HG03378 (cell line): ENCODE measurements at regions not wholly inside any gene's neighbourhood (a gene's known extent, or its start where the extent isn't known, plus 50 kb on each side); places are given as distances from the start of the nearest gene placed in this dataset.
A peak's percentile ranks its signal among the peaks of the same experiment; 100 is the strongest.
"Not testable (repeated sequence)": the region's sequence is repeated elsewhere in the genome, so short reads cannot be mapped to it uniquely, and the experiment has no call there.

Experiments used
- ATAC-seq: cut with Tn5 transposase; IDR thresholded peaks from one replicate; pipeline ENCODE4 v1.9.1; 2021; ENCODE audit warnings: mild to moderate bottlenecking, moderate library complexity; ENCODE audit not compliant: unreplicated experiment

DNA sequence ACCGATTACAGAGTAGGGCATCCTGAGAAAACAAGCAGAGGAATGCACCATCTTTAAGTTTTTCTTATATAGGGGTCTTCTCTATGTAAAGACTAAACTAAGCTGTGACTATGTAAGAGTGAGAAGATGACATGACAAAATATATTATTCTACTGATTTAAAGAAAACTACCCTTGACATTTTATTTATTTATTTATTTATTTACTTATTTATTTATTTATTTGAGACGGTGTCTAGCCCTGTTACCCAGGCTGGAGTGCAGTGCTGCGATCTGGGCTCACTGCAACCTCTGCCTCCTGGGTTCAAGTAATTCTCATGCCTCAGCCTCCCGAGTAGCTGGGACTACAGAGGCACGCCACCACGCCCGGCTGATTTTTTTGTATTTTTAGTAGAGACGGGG is 320.4 kb upstream of the SASH1 start:
- not testable (repeated sequence) for ATAC-seq

DNA sequence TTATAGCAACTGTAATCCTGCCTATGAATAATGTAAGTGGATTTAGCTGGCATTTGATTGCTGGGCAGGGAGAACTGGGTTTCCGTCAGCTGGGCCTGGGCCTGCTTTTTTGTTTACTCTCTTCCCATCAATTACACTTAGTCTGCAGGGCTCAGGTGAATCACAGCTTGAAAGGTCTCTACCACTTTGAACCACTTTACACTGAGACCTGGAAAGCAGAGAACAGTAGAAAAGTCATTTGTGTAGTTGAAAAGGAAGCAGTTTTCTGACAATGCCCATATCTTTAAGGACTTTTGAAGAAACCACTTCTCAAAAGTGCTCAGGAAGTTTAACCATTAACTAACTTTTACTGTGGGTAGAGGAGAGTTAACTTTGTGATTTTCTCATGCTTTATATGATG is 315.4 kb upstream of the SASH1 start:
- no peak for ATAC-seq

DNA sequence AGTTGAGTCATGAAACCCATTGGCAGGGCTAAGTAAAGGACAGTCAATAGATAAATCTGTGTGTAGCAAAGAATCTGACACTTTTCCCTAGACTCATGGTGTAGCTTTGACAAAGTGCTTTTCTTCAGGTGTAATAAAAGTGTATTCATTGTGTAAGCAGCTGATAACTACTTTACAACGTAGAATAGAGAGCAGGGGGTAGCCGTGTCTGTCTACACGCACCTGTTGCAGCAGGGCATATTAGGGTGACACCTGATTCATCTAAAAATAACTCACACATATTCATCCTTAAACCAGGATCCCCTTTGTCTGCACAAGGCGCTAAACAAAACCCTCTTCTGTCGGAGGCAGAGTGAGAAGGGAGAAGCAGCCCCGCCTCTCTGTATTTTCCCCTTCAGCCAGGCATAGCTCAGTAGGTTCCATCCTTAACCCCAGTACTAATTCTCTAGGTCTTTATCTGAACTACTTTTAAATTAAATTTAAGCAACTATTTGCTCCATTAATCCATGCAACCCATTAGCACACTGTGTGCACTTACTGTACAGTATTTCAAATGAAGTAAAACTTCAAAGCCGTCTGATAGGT is 306.7 kb upstream of the SASH1 start:
- no peak for ATAC-seq

DNA sequence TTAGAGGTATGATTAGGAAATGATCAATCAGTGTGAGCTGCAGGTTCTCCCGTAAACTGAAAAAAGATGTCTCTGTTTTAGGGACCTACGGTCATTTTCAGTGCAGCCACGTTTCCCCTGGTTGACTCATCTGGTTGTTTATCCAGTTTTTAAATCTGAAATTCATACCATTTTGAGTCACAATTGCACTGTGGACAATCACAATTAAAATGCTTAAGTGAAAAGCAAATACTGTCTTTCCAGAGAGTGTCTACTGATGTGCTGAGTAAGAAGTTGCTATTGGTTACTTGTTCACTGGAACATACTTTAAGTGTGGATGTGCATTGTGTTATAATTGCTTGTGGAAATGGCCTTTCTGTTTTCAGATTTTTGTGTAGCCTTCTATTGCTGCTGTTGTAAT is 305.1 kb upstream of the SASH1 start:
- no peak for ATAC-seq

DNA sequence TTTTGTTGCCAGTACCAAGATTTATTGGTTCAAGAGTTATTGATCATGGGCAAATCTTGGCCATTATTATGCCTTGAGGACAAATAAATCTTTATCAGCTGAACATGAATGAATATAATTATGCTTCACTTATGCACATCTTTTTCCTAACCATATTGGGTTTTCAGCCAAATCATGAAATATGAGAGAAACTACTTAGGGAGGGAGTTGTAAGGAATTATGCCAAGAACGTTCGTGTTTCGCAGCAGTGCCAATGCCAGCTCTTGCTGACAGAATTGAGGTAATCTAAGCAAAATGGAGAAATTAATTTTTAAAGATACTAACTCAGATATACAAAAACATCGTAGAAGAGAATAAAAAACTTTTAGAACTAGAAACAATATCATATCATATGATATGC is 301.1 kb upstream of the SASH1 start:
- ATAC-seq, result no peak

DNA sequence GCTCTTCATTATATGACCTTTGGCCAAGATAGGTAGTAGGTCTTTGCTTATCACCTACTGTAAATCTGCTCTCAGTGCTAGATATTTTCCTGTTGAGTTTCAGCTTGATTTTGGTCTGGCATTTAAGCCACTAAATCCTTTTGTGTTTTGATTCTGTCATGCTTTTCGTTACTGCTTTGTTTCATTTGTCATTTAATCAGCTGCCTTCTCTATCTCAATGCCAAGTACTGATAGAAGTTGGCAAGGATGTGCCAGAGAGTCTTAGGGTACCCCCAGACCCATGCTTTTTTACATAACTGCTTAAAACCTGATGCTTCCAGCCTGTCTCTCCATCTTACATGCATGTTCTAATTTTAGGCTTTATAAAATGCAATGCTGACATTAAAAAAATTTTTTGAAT is 300.1 kb upstream of the SASH1 start:
- ATAC-seq, result no peak

DNA sequence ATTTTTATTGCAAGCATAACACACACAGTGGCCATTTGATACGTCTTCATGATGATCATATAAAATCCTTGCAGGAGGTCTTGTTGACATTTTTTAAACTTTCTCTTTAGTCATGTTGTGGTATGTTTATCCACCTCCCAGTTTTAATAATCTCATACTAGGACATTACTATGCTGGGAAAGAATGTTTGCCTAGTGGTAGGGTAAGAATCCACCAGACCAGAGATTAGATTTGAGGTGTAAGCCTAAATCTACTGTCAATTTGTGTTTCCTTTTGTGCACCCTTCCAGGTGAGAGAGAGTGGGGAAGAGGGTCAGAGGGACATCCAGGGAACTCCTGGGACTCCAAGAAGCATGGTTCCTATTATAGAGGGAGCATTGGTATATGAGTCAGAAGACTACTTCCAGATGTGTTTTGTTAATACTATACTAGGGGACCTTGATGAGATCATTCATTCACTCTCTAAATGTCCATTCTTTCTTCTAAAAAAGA is 298.3 kb upstream of the SASH1 start:
- no peak for ATAC-seq

DNA sequence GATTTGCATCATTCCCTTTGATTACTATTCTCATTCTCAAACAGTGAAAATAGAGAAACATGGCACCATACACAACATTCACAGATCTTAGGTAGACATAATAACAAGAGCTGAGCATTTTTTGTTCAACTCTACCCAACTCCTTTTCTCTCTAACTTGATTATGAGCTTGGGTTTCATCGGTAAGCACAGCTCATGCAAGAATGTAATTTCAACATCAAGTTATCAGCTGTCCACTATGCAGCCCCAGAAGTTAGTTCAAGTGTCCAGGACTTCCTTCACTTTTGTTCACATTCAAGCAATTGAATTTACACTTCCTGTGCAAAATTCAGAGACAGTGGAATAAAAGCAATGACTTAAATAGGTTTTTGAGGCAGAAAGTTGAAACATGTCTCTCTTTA is 297.7 kb upstream of the SASH1 start:
- no peak for ATAC-seq

DNA sequence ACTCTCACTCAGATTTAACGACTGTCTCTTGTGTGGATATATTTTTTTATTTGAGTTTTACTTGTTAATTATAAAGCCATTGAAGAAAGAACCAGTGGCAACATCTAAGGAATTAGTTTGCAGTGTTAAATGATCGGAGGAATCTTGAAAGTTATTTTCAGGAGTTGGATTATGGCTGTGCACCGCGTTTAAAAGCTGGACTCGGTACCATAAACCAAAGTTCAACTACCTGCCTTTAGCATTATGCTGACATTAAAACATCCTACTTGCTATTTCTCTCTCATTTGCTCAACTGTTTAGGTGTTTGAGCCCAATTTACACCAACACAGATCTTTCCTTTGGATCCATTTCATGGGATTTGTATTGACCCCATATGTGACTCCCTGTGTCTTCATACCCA is 289.4 kb upstream of the SASH1 start:
- ATAC-seq, result no peak

DNA sequence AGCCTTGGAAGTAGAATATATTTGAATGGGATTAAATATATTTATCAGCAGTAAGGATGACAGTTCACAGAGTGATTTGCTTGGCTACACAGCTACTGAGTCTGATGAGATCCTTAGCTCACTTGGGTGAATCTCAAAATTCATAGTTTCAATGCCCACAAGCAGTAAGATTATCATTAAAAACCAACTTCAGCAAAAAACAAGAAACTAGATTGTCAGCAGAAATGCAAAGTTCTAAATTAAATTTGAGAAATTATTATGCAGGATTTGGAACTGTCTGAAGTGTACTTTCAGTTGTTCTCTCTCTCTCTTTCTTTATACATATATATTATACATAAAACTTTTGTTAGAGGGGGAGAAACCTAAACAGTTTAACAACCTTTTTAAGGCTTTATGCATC is 288.8 kb upstream of the SASH1 start:
- no peak for ATAC-seq

DNA sequence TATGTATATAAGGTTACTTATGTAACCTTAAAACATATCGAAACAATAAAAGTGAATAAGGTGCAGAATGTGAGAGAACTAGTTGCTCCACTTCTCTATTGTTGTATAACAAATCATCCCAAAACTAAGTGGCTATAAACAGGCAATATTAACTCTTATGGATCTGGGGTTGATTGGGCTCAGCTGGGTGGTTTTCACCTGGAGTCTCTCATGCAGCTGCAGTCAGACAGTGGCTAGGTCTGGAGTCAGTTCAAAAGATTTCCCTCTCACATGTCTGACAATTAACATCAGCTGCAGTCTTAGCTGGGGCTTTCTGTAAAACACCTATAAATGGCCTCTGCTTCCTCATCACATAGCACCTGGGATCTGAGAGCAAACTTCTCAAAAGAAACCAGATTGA is 288.4 kb upstream of the SASH1 start:
- no peak for ATAC-seq

DNA sequence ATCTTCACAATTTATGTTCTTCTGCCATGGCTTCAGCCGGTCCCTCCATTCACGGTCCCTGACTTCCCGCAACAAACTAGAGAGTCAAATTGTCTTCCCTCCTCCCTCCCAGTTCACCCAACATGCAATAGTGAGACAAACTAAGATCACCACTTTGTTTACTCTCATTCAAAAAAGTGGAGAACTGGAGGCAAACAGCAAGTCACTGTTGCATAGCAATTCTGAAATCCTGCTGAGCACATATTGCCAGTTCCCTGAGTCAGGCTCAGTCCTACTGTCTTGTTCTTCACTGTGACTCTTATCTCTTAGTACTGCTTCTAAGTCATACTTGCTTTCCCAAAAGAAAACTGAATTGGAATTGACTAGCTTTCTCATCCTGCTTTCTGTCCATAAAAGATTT is 287.2 kb upstream of the SASH1 start:
- no peak for ATAC-seq

DNA sequence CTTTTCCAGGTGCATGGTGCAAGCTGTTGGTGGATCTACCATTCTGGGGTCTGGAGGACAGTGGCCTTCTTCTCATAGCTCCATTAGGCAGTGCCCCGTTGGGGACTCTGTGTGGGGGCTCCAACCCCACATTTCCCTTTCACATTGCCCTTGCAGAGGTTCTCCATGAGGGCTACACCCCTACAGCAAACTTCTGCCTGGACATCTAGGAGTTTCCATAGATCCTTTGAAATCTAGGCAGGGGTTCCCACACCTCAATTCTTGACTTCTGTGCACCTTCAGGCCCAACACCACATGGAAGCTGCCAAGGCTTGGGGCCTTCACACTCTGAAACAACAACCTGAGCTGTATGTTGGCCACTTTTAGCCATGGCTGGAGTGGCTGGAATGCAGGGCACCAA is 282.8 kb upstream of the SASH1 start:
- ATAC-seq, result no peak

DNA sequence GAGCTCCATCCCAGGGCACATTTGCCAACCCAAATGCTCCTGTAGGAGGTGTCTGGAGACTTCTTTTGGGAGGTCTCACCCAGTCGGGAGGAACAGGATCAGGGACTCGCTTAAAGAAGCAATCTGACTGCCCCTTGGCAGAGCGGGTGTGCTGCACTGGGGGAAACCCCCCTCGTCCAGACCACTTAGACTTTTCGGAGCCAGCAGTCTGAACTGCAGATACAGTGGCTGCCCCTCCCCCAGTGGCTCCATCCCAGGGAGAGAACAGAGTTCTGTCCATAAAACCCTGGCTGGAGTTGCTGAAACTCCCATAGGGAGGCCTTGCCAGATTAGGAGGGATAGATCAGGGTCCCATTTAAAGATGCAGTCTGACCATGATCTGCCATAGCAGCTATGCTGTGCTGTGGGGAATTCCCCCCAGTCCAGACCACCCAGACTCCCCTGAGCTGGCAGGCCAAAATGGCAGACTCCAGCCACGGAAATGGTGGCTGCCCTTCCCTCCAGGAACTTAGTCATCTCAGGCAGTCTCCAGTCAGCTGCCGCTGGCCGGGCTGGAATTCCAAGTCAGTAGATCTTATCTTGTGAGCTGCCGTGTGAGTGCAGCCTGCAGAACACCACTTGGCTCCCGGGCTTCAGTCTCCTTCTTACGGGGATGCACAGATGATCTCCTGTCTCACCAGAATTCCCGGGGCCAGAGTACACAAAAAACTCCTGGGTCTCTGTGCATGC is 278.1 kb upstream of the SASH1 start:
- ATAC-seq, result no peak

DNA sequence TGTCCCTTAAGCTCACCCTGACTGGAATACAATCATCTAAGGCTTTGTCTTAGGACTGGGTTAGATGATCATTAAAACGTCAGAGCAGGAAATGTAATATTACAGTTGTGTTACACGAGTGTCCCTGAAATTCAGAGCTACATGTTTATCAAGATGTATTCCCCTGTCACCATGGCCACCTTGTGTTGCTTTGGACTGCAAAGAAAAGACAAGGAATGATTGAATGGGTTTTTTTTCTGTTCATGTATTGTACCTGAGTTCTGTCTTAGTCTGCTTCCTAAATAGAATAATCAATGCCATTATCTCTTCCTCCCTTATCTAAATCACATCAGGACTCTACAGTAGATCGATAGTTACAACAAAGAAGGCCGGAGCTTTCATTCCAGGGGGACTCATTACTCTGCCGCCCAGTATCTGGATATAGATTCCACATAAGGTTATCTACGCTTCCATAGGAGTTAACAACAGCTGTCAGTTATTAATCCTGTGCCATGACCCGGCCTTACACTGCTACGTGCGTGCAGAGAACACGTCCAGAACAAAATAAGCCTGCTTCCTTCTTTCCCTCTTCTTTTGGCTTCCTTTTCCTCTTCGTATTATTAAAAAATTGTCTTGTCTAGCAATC is 274.1 kb upstream of the SASH1 start:
- ATAC-seq, result no peak

DNA sequence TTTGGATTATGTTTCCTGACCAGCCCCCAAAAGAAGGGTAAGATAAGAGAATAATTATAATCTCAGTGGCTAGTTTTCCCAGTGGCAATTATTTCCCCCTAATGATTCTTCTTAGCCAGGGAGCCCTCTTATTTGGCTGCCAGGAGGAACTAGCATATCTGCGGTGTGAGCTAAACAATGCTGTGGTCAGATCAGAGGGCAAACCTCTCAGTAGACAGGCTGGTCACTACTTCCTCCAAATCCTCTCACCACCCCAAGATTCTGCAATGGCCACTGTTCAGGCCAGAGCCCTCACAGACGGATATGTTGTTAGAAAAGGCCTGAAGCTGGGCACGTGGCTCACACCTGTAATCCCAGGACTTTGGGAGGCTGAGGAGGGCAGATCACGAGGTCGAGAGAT is 273.4 kb upstream of the SASH1 start:
- no peak for ATAC-seq

DNA sequence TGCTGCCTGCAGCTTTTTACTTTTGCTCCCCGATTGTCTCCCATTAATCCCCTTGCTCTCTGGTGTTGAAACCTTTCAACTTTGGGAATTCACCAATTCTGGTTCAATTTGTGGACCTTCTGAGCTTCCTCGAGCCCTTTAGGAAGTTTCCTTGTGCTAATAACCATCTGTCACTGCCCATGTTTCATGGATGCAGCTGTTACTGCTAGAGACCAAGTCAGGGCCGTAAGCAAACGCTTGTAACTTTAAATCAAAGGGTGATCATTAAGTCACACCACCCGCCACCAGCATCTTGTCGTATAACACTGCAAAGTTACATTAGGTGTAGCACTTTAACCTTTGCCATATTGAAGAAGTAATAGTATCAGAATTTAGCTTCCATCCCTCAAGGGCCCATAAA is 268.3 kb upstream of the SASH1 start:
- no peak for ATAC-seq

DNA sequence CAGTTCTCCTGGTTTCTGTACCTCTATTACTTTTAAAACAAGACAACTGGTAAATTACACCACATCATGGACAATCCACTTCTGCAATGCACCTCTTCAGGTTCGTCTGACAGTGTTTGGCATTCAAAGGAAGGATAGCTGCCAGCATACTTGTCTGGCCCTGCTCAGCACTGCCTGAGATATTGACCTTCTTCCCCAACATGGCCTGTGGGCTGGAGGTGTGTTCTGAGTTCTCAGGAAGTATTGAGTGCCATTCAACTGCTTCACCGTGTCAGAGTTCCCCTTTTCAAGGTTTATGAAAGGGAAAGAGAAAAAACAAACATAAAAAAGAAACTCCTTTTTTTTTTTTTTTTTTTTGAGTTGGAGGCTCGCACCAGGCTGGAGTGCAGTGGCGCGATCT is 267.9 kb upstream of the SASH1 start:
- ATAC-seq, result peak; percentile 88

DNA sequence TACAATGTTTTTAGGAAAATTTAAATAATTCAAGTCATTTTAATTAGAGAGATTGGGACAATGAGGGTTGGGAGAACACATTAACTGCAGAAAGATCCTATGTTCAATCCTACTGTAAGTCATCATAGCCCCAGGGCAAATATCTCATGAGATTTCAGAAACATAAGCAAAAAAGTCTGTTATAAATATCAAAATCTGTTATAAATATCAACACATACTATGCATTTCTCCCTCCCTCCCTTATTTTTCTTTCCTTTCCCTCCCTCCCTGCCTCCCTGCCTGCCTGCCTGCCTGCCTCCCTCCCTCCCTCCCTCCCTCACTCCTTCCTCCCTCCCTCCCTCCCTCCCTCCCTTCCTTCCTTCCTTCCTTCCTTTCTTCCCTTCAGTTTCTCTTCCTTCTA is 267.3 kb upstream of the SASH1 start:
- ATAC-seq, result no peak

DNA sequence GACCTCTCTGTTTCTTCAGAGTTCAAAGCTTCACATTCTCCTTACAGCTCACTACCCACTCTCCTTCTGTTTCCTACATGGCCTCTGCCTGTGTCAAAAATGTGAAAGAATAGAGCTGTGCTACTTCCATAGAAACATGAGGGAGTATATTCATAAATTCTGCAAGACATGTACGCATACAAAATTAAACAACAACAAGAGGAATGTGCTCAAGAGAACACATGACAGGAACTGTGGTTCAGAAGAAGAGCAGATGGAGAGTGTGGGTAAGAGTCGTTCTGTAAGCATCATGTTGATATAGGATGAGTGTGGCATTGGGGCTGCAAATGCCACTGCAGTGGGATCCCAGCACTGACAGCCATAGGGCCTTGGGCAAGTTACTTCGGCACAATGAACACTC is 266.6 kb upstream of the SASH1 start:
- ATAC-seq, result no peak

DNA sequence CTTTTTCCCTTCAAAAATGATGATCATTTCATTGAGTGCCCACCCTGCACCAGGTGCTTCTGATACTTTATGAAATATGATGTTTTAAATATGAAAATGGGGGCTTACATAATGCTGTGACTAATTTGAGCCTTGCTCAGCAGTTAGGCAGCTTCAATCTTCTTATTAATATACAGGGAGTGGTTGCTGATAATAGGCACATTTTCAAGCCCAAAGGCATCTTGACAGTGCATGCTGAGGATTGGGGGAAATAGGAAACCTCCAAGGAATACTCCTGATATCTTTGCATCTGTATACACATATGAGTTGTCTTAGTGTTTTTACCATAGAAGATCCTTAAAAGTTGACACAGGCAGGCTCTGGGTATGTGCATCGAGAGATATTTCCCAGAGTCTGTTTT is 262.3 kb upstream of the SASH1 start:
- ATAC-seq, result no peak

DNA sequence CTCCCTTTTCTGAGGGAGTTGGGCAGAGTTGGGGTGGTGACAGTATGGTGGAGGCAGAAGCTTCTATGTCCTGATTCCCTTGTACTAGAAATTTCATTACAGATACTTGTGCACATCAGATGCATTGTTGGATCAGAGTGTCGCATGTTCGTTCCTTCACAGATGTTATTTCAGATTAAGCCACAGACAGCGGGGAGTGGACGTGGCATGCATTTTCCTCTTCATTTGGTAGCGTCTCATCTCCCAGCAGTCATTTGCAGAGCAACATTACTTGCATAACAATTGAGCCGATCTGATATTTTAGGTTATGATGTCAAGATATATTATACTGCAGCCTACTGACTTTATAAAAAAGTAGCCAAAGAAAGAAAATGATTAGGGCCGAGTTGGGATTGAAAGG is 261.6 kb upstream of the SASH1 start:
- no peak for ATAC-seq
